ENCODE measurements at regions not wholly inside any gene's neighbourhood (a gene's known extent, or its start where the extent isn't known, plus 50 kb on each side); places are given as distances from the start of the nearest gene placed in this dataset.
"Not testable (repeated sequence)": the region's sequence is repeated elsewhere in the genome, so short reads cannot be mapped to it uniquely, and the experiment has no call there.

- intact Hi-C loops (cut with micrococcal nuclease) = loop anchor here (2.0 kb wide), 1 partner anchor 64 kb away; no protein-coding TSS in a partner anchor
- Histone ChIP-seq H3K9me3 (replicated peaks; ENCODE audit: control insufficient read depth, insufficient read depth, low read length) (no peaks in the 10 kb centered on the region), H3K27me3 (ENCODE audit: control insufficient read depth in 2 of 2, insufficient read depth in 2 of 2, low read length in 2 of 2) (peaks cover 2 to 6% of the 10 kb centered on the region in 2 experiments), H3K79me2 (ENCODE audit: control insufficient read depth, insufficient read depth, low read length) (no peaks in the 10 kb centered on the region), H3K27ac (ENCODE audit: insufficient read depth, low read depth, low read length) (no peak overlapping the region), H3K4me2 (ENCODE audit: insufficient read depth, low read length) (no peak overlapping the region), H3K4me1 (ENCODE audit: control insufficient read depth, extremely low read depth, insufficient read depth, low read length) (no peaks in the 10 kb centered on the region), H3K9ac (replicated peaks; ENCODE audit: extremely low read depth, insufficient read depth, low read length) (no peak overlapping the region), H3K36me3 (ENCODE audit: control insufficient read depth in 2 of 2, extremely low read depth in 1 of 2, insufficient read depth in 2 of 2, low read length in 2 of 2) (no peaks in the 10 kb centered on the region), H3K9me1 (replicated peaks; ENCODE audit: control insufficient read depth, extremely low read depth, insufficient read depth, low read length) (no peaks in the 10 kb centered on the region), H4K20me1 (replicated peaks; ENCODE audit: control insufficient read depth, extremely low read depth, insufficient read depth, low read length) (no peaks in the 10 kb centered on the region), H3K4me3 (replicated peaks in 1 of 3; ENCODE audit: insufficient read depth in 1 of 3, low read depth in 1 of 3, low read length in 3 of 3) (no peak overlapping the region), H2AFZ (ENCODE audit: low read depth, low read length) (no peak overlapping the region)
- dilution Hi-C loops (cut with MboI; ENCODE audit: extremely low pct_ligation_motif_present, low sequenced_read_pairs) = no loop called here
- BruUV-seq (replicated peaks) = no TSS peak
- DNase-seq (ENCODE audit: low read depth, low spot score) (no peak), FAIRE-seq (no peak)
- ChIA-PET CTCF (no interaction called here), POLR2A (no interaction called here)
- TF ChIP-seq POLR2A (IDR thresholded peaks at IDR 0.05; ENCODE audit: low read depth, low read length) (no peak), EZH2 (IDR thresholded peaks at IDR 0.05; ENCODE audit: borderline replicate concordance, low read depth, low read length, severe bottlenecking) (no peak), MYC (IDR thresholded peaks at IDR 0.05; ENCODE audit: low read depth, low read length) (no peak), GATA2 (IDR thresholded peaks at IDR 0.05; ENCODE audit: insufficient read depth, insufficient read length, low read depth, low read length) (no peak)
Observed at GRCh38 chr14:101301011-101301410, 260.3 kb upstream of the DIO3 start.

- H3K9me1 ChIP-seq (replicated peaks; ENCODE audit: control insufficient read depth, extremely low read depth, insufficient read depth, low read length); H4K20me1 ChIP-seq (replicated peaks; ENCODE audit: control insufficient read depth, extremely low read depth, insufficient read depth, low read length); CTCF ChIA-PET; H3K4me3 ChIP-seq (replicated peaks in 1 of 3; ENCODE audit: insufficient read depth in 1 of 3, low read depth in 1 of 3, low read length in 3 of 3); POLR2A ChIA-PET; DNase-seq (ENCODE audit: low read depth, low spot score); FAIRE-seq; H3K4me1 ChIP-seq (ENCODE audit: control insufficient read depth, extremely low read depth, insufficient read depth, low read length); H3K27ac ChIP-seq (ENCODE audit: insufficient read depth, low read depth, low read length); H3K27me3 ChIP-seq (ENCODE audit: control insufficient read depth in 2 of 2, insufficient read depth in 2 of 2, low read length in 2 of 2); intact Hi-C loops (cut with micrococcal nuclease); H3K79me2 ChIP-seq (ENCODE audit: control insufficient read depth, insufficient read depth, low read length); H2AFZ ChIP-seq (ENCODE audit: low read depth, low read length); H3K4me2 ChIP-seq (ENCODE audit: insufficient read depth, low read length); H3K9me3 ChIP-seq (replicated peaks; ENCODE audit: control insufficient read depth, insufficient read depth, low read length); BruUV-seq (replicated peaks); dilution Hi-C loops (cut with MboI; ENCODE audit: extremely low pct_ligation_motif_present, low sequenced_read_pairs); H3K9ac ChIP-seq (replicated peaks; ENCODE audit: extremely low read depth, insufficient read depth, low read length); H3K36me3 ChIP-seq (ENCODE audit: control insufficient read depth in 2 of 2, extremely low read depth in 1 of 2, insufficient read depth in 2 of 2, low read length in 2 of 2): not testable (repeated sequence)
Observed at GRCh38 chr14:101307162-101307561, 254.1 kb upstream of the DIO3 start.

- H3K4me3 ChIP-seq (replicated peaks in 1 of 3; ENCODE audit: insufficient read depth in 1 of 3, low read depth in 1 of 3, low read length in 3 of 3); H3K9me3 ChIP-seq (replicated peaks; ENCODE audit: control insufficient read depth, insufficient read depth, low read length); H3K79me2 ChIP-seq (ENCODE audit: control insufficient read depth, insufficient read depth, low read length); POLR2A ChIA-PET; CTCF ChIA-PET; DNase-seq (ENCODE audit: low read depth, low spot score); FAIRE-seq; H3K27me3 ChIP-seq (ENCODE audit: control insufficient read depth in 2 of 2, insufficient read depth in 2 of 2, low read length in 2 of 2); H3K9me1 ChIP-seq (replicated peaks; ENCODE audit: control insufficient read depth, extremely low read depth, insufficient read depth, low read length); intact Hi-C loops (cut with micrococcal nuclease); H3K4me1 ChIP-seq (ENCODE audit: control insufficient read depth, extremely low read depth, insufficient read depth, low read length); BruUV-seq (replicated peaks); H2AFZ ChIP-seq (ENCODE audit: low read depth, low read length); dilution Hi-C loops (cut with MboI; ENCODE audit: extremely low pct_ligation_motif_present, low sequenced_read_pairs); H3K9ac ChIP-seq (replicated peaks; ENCODE audit: extremely low read depth, insufficient read depth, low read length); H3K27ac ChIP-seq (ENCODE audit: insufficient read depth, low read depth, low read length); H3K4me2 ChIP-seq (ENCODE audit: insufficient read depth, low read length); H4K20me1 ChIP-seq (replicated peaks; ENCODE audit: control insufficient read depth, extremely low read depth, insufficient read depth, low read length); H3K36me3 ChIP-seq (ENCODE audit: control insufficient read depth in 2 of 2, extremely low read depth in 1 of 2, insufficient read depth in 2 of 2, low read length in 2 of 2): not testable (repeated sequence)
Observed at GRCh38 chr14:101311186-101311585, 250.1 kb upstream of the DIO3 start.

All from endothelial cell of umbilical vein (primary cell).